GM12878 (cell line): ENCODE measurements at regions not wholly inside any gene's neighbourhood (a gene's known extent, or its start where the extent isn't known, plus 50 kb on each side); places are given as distances from the start of the nearest gene placed in this dataset.

Source experiments
- ATAC-seq: fragments of 200-7000 bp; cut with Tn5 transposase; 3 replicates; pipeline ENCODE4 v1.9.1; 2020; ENCODE audit warnings: mild to moderate bottlenecking, moderate library complexity
- BruUV-seq: library from RNA; stranded (reverse); fragments of 400-500 nt; replicated peaks from 2 replicates; lab custom pipeline; 2021; lab: Mats Ljungman, UMichigan
- CTCF ChIA-PET: fragments of 300-600 bp; sonication (Branson Sonifier 250); formaldehyde crosslinking; extraction: SDS; loops from one replicate; lab custom pipeline; 2021; ENCODE audit warnings: inconsistent platforms; lab: Yijun Ruan, JAX
- POLR2A ChIA-PET: fragments of 350-600 bp; formaldehyde crosslinking; extraction: SDS; loops from one replicate; lab custom pipeline; 2021; ENCODE audit warnings: inconsistent platforms; lab: Charles Lee
- RAD21 ChIA-PET: fragments of 300-600 bp; sonication (Branson Sonifier 250); formaldehyde crosslinking; loops from one replicate; lab custom pipeline; 2023; ENCODE audit warnings: antibody characterized with exemption; ENCODE audit not compliant: unreplicated experiment; lab: Charles Lee
- SMC1A ChIA-PET: fragments of 300-600 bp; sonication (Branson Sonifier 250); formaldehyde crosslinking; loops from one replicate; lab custom pipeline; 2023; ENCODE audit not compliant: unreplicated experiment, uncharacterized antibody; lab: Charles Lee
- DNase-seq: peaks from one replicate; pipeline ENCODE4 v3.0.0-alpha.2; 2011; ENCODE audit warnings: low read depth, low spot score
- FAIRE-seq: peaks from 3 replicates; lab custom pipeline; 2011; peaks lifted over from hg19 to GRCh38; lab: Jason Lieb, UNC
- H2AFZ ChIP-seq: 2 replicates; pipeline ENCODE4 v1.6.0; 2011; ENCODE audit warnings: low read depth, low read length, control low read depth; ENCODE audit not compliant: control insufficient read depth
- H3K27ac ChIP-seq: 2 replicates; pipeline ENCODE4 v1.5.1; 2011; ENCODE audit warnings: control low read depth; ENCODE audit not compliant: control insufficient read depth, insufficient read depth
- H3K27me3 ChIP-seq, 2 experiments: replicated peaks in 1 of 2; 2 replicates each; pipeline versions ENCODE4 v1.6.0 to v1.6.1; 2011; ENCODE audit warnings: low read length in 1 of 2; ENCODE audit not compliant: control insufficient read depth in 2 of 2, insufficient read depth in 2 of 2
- H3K36me3 ChIP-seq, 2 experiments: 2 replicates each; pipeline ENCODE4 v1.5.1; 2011; ENCODE audit warnings: low read length in 1 of 2; ENCODE audit not compliant: control insufficient read depth in 2 of 2, insufficient read depth in 2 of 2
- H3K4me1 ChIP-seq: 2 replicates; pipeline ENCODE4 v1.6.1; 2011; ENCODE audit warnings: mild to moderate bottlenecking, low read length, moderate library complexity, mixed read lengths; ENCODE audit not compliant: control insufficient read depth, insufficient read depth
- H3K4me2 ChIP-seq: 2 replicates; pipeline ENCODE4 v1.6.0; 2011; ENCODE audit warnings: control low read depth; ENCODE audit not compliant: control insufficient read depth, insufficient read depth
- H3K4me3 ChIP-seq: fragments of 200-600 bp; sonication (generic); 2 replicates; pipeline ENCODE4 v1.5.1; 2016
- H3K79me2 ChIP-seq: 2 replicates; pipeline ENCODE4 v1.6.0; 2011; ENCODE audit warnings: low read length; ENCODE audit not compliant: control insufficient read depth, insufficient read depth
- H3K9ac ChIP-seq: 2 replicates; pipeline ENCODE4 v1.8.0; 2011; ENCODE audit warnings: low read length, control low read depth, mixed read lengths; ENCODE audit not compliant: control insufficient read depth, insufficient read depth
- H3K9me3 ChIP-seq: replicated peaks from 3 replicates; pipeline ENCODE4 v1.5.1; 2011; ENCODE audit warnings: mild to moderate bottlenecking, low read length; ENCODE audit not compliant: control insufficient read depth, insufficient read depth
- H4K20me1 ChIP-seq: 2 replicates; pipeline ENCODE4 v1.6.0; 2011; ENCODE audit not compliant: control insufficient read depth, insufficient read depth
- CBFB ChIP-seq: IDR thresholded peaks from 2 replicates; pipeline ENCODE4 v1.6.1; 2016; ENCODE audit warnings: antibody characterized with exemption, low read depth
- FOXK2 ChIP-seq: fragments of 450-650 bp; IDR thresholded peaks from 2 replicates; pipeline ENCODE4 v1.6.1; 2017; ENCODE audit warnings: mild to moderate bottlenecking, moderate library complexity
- NBN ChIP-seq: fragments of 450-650 bp; IDR thresholded peaks from 2 replicates; pipeline ENCODE4 v1.6.1; 2016
- NR2F1 ChIP-seq: fragments of 450-650 bp; conservative IDR thresholded peaks from 2 replicates; pipeline ENCODE4 v1.6.1; 2017; ENCODE audit warnings: mild to moderate bottlenecking
- POU2F2 ChIP-seq: IDR thresholded peaks from 3 replicates; pipeline ENCODE4 v1.6.1; 2011; ENCODE audit warnings: low read depth, mild to moderate bottlenecking, low read length, borderline replicate concordance
- SMARCA5 ChIP-seq: fragments of 450-650 bp; IDR thresholded peaks from 2 replicates; pipeline ENCODE4 v1.6.1; 2017; ENCODE audit warnings: mild to moderate bottlenecking
- TCF12 ChIP-seq: IDR thresholded peaks from 2 replicates; pipeline ENCODE4 v1.6.1; 2011; ENCODE audit warnings: low read depth, mild to moderate bottlenecking, low read length
- TCF3 ChIP-seq: IDR thresholded peaks from 2 replicates; pipeline ENCODE4 v1.6.1; 2012; ENCODE audit warnings: low read depth, mild to moderate bottlenecking, low read length, borderline replicate concordance; ENCODE audit not compliant: insufficient read depth
- TCF7 ChIP-seq: IDR thresholded peaks from 2 replicates; pipeline ENCODE4 v1.6.1; 2014; ENCODE audit warnings: antibody characterized with exemption, borderline replicate concordance
- WGBS: methylation state at CpG from one replicate; pipeline ENCODE4 v1.1.6; 2016; ENCODE audit warnings: low lambda C conversion rate; ENCODE audit not compliant: insufficient replicate concordance, insufficient coverage; ENCODE audit errors: missing lambda C conversion rate; 5-methylcytosine and 5-hydroxymethylcytosine counted together
- in situ Hi-C: fragments of 300-500 bp; cut with MboI; formaldehyde crosslinking; loops from 9 replicates; pipeline ENCODE4 v1.14.3; 2018; ENCODE audit warnings: mixed read lengths
- intact Hi-C: fragments of 100-400 bp; cut with micrococcal nuclease; formaldehyde crosslinking; loops from one replicate; pipeline ENCODE4 v1.14.2; 2022; ENCODE audit not compliant: unreplicated experiment
- TF ChIP-seq, protein P1 (sequence below): fragments of 450-650 bp; IDR thresholded peaks from 2 replicates; pipeline ENCODE4 v1.6.1; 2016; ENCODE audit warnings: mild to moderate bottlenecking
- TF ChIP-seq, protein P2 (sequence below): IDR thresholded peaks from 2 replicates; pipeline ENCODE4 v1.6.1; 2011; ENCODE audit warnings: mild to moderate bottlenecking, low read depth, low read length, moderate library complexity; ENCODE audit not compliant: insufficient replicate concordance
- TF ChIP-seq, protein P3 (sequence below), 3 experiments: IDR thresholded peaks in 2 of 3; conservative IDR thresholded peaks in 1 of 3; 2 replicates each; pipeline ENCODE4 v1.5.1; 2011; ENCODE audit warnings: low read depth in 3 of 3, low read length in 3 of 3, mild to moderate bottlenecking in 3 of 3, control low read depth in 2 of 3, moderate library complexity in 2 of 3, inconsistent platforms in 1 of 3, mixed read lengths in 1 of 3; ENCODE audit not compliant: control insufficient read depth in 2 of 3, insufficient read depth in 1 of 3; ENCODE audit errors: extremely low read depth in 1 of 3

DNA sequence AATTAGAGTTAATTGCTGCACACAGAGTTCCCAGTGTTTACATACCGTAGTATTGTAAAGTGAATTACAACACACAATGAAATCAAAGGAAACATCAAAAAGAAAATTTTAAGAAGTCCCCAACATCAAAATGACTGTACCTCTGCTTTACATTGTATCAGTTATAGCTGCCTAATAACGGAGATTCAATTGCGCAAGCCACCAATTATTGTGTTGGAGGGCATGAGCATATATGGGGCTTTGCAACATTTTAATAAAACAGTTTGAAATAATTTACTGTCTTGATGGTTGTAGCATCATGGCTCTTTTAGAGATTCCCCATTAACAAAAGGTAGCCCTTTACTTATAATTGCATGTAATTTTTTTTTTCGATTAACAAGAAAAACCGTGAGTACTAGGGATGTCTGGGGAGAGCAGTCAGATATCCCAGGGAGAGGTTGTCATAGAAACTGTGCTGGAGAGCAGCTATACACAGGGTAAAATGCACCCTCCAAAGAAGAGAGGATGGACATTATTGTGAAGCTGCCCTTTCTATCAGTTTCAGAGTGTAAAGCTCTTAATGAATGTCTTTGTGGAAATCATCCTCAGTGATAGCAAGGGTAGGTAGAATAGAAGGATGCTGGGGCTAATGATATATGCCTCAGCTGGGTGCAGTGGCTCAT is 55.9 kb upstream of the BTG3 start:
- CTCF ChIA-PET = no interaction called here
- H3K4me3 ChIP-seq = no peak overlapping the region
- POLR2A ChIA-PET = no interaction called here
- H3K36me3 ChIP-seq = no peaks in the 10 kb centered on the region
- RAD21 ChIA-PET = no interaction called here
- no peak overlapping the region for H3K27ac ChIP-seq
- ATAC-seq (no peak), DNase-seq (no peak), FAIRE-seq (no peak)
- TF ChIP-seq TCF12 (no peak), CBFB (no peak), TCF7 (no peak), POU2F2 (no peak), TCF3 (no peak), FOXK2 (no peak), SMARCA5 (no peak), NR2F1 (no peak), NBN (no peak)
- TF ChIP-seq, protein P1, sequence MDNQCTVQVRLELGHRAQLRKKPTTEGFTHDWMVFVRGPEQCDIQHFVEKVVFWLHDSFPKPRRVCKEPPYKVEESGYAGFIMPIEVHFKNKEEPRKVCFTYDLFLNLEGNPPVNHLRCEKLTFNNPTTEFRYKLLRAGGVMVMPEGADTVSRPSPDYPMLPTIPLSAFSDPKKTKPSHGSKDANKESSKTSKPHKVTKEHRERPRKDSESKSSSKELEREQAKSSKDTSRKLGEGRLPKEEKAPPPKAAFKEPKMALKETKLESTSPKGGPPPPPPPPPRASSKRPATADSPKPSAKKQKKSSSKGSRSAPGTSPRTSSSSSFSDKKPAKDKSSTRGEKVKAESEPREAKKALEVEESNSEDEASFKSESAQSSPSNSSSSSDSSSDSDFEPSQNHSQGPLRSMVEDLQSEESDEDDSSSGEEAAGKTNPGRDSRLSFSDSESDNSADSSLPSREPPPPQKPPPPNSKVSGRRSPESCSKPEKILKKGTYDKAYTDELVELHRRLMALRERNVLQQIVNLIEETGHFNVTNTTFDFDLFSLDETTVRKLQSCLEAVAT = no peak
- TF ChIP-seq, protein P2, sequence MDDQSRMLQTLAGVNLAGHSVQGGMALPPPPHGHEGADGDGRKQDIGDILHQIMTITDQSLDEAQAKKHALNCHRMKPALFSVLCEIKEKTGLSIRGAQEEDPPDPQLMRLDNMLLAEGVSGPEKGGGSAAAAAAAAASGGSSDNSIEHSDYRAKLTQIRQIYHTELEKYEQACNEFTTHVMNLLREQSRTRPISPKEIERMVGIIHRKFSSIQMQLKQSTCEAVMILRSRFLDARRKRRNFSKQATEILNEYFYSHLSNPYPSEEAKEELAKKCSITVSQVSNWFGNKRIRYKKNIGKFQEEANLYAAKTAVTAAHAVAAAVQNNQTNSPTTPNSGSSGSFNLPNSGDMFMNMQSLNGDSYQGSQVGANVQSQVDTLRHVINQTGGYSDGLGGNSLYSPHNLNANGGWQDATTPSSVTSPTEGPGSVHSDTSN = no peak
- TF ChIP-seq, protein P3, sequence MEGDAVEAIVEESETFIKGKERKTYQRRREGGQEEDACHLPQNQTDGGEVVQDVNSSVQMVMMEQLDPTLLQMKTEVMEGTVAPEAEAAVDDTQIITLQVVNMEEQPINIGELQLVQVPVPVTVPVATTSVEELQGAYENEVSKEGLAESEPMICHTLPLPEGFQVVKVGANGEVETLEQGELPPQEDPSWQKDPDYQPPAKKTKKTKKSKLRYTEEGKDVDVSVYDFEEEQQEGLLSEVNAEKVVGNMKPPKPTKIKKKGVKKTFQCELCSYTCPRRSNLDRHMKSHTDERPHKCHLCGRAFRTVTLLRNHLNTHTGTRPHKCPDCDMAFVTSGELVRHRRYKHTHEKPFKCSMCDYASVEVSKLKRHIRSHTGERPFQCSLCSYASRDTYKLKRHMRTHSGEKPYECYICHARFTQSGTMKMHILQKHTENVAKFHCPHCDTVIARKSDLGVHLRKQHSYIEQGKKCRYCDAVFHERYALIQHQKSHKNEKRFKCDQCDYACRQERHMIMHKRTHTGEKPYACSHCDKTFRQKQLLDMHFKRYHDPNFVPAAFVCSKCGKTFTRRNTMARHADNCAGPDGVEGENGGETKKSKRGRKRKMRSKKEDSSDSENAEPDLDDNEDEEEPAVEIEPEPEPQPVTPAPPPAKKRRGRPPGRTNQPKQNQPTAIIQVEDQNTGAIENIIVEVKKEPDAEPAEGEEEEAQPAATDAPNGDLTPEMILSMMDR (IDR thresholded peaks at IDR 0.05 in 2 of 3, conservative IDR thresholded peaks at IDR 0.05 in 1 of 3; ENCODE audit: control insufficient read depth in 2 of 3, extremely low read depth in 1 of 3, insufficient read depth in 1 of 3, low read depth in 3 of 3, low read length in 3 of 3) = no peak
- BruUV-seq = no TSS peak
- H3K9ac ChIP-seq = no peak overlapping the region
- no peak overlapping the region for H2AFZ ChIP-seq
- H3K27me3 ChIP-seq = no peaks in the 10 kb centered on the region; a peak in 1 of 4 replicates
- no peak overlapping the region for H3K4me2 ChIP-seq
- SMC1A ChIA-PET = interaction anchor here (0.7 kb wide), 1 partner anchor 77 kb away, joined by 4 read pairs; no protein-coding TSS in a partner anchor
- H3K79me2 ChIP-seq = no peaks in the 10 kb centered on the region
- 69% methylated on average over 5 of the region's 5 CpGs for WGBS
- H4K20me1 ChIP-seq = no peaks in the 10 kb centered on the region
- H3K4me1 ChIP-seq = no peaks in the 10 kb centered on the region
- intact Hi-C loops = no loop called here
- H3K9me3 ChIP-seq = no peaks in the 10 kb centered on the region
- in situ Hi-C loops = no loop called here
